PC-3 (cell line): ENCODE measurements at regions not wholly inside any gene's neighbourhood (a gene's known extent, or its start where the extent isn't known, plus 50 kb on each side); places are given as distances from the start of the nearest gene placed in this dataset.

Experiments
- EZH2 ChIP-seq: fragments of 300-600 bp; sonication (generic); IDR thresholded peaks from one replicate; pipeline ENCODE4 v1.6.1; 2017; ENCODE audit warnings: antibody characterized with exemption, mild to moderate bottlenecking, low read length; ENCODE audit not compliant: unreplicated experiment
- TF ChIP-seq, protein P1 (sequence below): fragments of 300-600 bp; sonication (generic); conservative IDR thresholded peaks from 2 replicates; pipeline ENCODE4 v1.5.1; 2017; ENCODE audit warnings: antibody characterized with exemption, low read depth, mild to moderate bottlenecking, low read length

DNA sequence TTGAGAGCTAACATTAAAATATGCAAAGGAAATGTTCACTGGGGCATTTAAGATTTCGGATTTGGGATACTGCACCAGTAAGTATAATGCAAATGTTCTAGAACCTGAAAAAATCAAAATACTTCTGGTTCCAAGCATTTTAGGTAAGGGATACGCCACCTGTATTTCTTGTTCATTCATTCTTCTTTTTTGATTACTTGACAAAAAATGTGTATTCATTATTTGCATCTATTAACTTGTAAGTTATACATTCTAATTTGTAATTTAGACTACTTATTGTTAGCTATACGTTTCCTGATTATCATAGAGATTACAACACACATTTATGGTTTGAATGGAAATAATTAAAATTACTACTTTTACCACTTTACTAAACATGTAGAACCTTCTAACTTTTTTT is 486.9 kb downstream of the SOX5 start:
- TF ChIP-seq, protein P1, sequence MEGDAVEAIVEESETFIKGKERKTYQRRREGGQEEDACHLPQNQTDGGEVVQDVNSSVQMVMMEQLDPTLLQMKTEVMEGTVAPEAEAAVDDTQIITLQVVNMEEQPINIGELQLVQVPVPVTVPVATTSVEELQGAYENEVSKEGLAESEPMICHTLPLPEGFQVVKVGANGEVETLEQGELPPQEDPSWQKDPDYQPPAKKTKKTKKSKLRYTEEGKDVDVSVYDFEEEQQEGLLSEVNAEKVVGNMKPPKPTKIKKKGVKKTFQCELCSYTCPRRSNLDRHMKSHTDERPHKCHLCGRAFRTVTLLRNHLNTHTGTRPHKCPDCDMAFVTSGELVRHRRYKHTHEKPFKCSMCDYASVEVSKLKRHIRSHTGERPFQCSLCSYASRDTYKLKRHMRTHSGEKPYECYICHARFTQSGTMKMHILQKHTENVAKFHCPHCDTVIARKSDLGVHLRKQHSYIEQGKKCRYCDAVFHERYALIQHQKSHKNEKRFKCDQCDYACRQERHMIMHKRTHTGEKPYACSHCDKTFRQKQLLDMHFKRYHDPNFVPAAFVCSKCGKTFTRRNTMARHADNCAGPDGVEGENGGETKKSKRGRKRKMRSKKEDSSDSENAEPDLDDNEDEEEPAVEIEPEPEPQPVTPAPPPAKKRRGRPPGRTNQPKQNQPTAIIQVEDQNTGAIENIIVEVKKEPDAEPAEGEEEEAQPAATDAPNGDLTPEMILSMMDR = no peak
- no peak for TF ChIP-seq EZH2
